Caki2 (cell line): ENCODE measurements at regions not wholly inside any gene's neighbourhood (a gene's known extent, or its start where the extent isn't known, plus 50 kb on each side); places are given as distances from the start of the nearest gene placed in this dataset.

Source experiments
- DNase-seq: peaks from one replicate; pipeline ENCODE4 v3.0.0-alpha.2; 2015; ENCODE audit warnings: low read depth
- in situ Hi-C: cut with HindIII; loops from 2 replicates; pipeline ENCODE4 v1.10.0; 2016; ENCODE audit warnings: low sequenced_read_pairs, low pct_unique_long_range_greater_than_20kb, mixed read lengths

GRCh38 chr5:152007653-152008335 lies 83.1 kb upstream of the GLRA1 start:
- in situ Hi-C loops, result no loop called here
- no peak for DNase-seq

GRCh38 chr5:152004095-152004494 lies 79.4 kb upstream of the GLRA1 start:
- no peak for DNase-seq

More at GRCh38 chr5:152004095-152004494, 79.4 kb upstream of the GLRA1 start:
- in situ Hi-C loops, result no loop called here
